AG09309 (cell line): ENCODE measurements at regions not wholly inside any gene's neighbourhood (a gene's known extent, or its start where the extent isn't known, plus 50 kb on each side); places are given as distances from the start of the nearest gene placed in this dataset.
"Not testable (repeated sequence)": the region's sequence is repeated elsewhere in the genome, so short reads cannot be mapped to it uniquely, and the experiment has no call there.

Experiments
- DNase-seq: peaks from one replicate; pipeline ENCODE4 v3.0.0-alpha.2; 2010; ENCODE audit warnings: low read depth
- H3K4me3 ChIP-seq: 2 replicates; pipeline ENCODE4 v1.5.1; 2011; ENCODE audit warnings: mild to moderate bottlenecking, low read depth, low read length, moderate library complexity; ENCODE audit not compliant: control insufficient read depth
- TF ChIP-seq, protein P1 (sequence below): IDR thresholded peaks from 2 replicates; pipeline ENCODE4 v1.5.1; 2011; ENCODE audit warnings: mild to moderate bottlenecking, low read depth, low read length, inconsistent platforms; ENCODE audit not compliant: insufficient read depth, control insufficient read depth; ENCODE audit errors: missing control alignments

DNA sequence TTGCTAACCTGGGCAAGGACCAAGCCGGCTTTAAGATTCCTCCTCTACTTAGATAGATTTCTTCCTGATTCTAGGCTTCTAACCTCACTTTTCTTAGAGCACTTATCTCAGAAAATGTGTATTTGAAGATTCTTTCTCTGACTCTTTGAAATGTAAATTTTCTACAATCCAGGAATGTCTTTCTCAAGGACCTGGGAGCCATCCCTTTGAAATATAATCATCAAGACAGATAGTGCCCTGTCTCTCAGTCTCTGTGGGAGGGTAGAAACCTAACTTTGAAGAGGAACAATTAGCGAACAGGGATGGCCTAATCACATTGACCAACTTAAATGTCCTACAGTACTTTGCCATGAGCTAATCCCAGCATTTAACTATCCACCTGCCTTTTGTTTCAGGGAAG is 1646.0 kb downstream of the PCDH9 start:
- no peak overlapping the region for H3K4me3 ChIP-seq
- no peak for DNase-seq
- TF ChIP-seq, protein P1, sequence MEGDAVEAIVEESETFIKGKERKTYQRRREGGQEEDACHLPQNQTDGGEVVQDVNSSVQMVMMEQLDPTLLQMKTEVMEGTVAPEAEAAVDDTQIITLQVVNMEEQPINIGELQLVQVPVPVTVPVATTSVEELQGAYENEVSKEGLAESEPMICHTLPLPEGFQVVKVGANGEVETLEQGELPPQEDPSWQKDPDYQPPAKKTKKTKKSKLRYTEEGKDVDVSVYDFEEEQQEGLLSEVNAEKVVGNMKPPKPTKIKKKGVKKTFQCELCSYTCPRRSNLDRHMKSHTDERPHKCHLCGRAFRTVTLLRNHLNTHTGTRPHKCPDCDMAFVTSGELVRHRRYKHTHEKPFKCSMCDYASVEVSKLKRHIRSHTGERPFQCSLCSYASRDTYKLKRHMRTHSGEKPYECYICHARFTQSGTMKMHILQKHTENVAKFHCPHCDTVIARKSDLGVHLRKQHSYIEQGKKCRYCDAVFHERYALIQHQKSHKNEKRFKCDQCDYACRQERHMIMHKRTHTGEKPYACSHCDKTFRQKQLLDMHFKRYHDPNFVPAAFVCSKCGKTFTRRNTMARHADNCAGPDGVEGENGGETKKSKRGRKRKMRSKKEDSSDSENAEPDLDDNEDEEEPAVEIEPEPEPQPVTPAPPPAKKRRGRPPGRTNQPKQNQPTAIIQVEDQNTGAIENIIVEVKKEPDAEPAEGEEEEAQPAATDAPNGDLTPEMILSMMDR = no peak

DNA sequence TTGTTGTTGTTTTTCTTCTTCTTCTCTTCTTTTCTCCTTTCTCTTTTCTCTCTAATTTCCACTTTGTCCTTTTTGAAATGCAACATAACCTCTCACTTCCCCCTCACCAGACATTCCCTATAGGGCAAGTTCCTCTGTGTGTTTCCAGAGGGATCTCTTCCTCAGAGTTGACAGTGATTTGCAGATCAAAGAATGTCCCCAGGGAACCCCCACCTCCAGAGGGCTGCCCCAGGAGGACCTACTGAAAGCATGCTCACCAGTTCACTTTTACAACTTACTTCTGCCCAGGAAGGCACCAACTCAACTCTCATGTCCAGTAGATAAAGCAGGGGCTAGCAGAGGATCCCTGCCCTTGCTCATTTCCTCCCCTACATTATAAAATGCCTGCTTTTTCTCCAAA is 1648.0 kb downstream of the PCDH9 start:
- TF ChIP-seq, protein P1 = no peak
- no peak overlapping the region for H3K4me3 ChIP-seq
- no peak for DNase-seq

DNA sequence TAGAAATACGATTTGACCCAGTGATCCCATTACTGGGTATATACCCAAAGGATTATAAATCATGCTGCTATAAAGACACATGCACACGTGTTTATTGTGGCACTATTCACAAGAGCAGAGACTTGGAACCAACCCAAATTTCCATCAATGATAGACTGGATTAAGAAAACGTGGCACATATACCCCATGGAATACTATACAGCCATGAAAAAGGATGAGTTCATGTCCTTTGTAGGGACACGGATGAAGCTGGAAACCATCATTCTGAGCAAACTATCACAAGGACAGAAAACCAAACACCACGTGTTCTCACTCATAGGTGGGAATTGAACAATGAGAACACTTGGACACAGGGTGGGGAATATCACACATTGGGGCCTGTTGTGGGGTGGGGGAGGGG is 1665.6 kb downstream of the PCDH9 start:
- not testable (repeated sequence) for DNase-seq, H3K4me3 ChIP-seq

DNA sequence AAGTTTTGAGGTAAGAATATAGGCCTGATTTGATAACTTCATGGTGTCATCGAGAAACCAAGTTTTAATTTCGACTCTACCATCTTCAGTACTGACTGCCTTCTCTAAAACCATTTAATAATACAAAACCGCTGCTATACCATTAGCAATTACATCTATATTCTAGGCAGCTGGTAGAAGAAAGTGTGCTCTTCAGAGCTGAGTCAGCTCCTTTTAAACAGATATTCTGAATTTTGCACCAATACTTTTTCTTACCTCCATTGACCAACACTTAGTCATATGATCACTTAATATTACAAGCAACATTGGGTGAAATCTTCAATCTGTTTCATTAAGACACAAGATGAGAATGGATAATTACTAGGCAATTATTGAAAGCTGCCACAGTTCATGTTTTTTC is 1667.8 kb downstream of the PCDH9 start:
- no peak for DNase-seq
- H3K4me3 ChIP-seq = no peak overlapping the region
- TF ChIP-seq, protein P1 = no peak

DNA sequence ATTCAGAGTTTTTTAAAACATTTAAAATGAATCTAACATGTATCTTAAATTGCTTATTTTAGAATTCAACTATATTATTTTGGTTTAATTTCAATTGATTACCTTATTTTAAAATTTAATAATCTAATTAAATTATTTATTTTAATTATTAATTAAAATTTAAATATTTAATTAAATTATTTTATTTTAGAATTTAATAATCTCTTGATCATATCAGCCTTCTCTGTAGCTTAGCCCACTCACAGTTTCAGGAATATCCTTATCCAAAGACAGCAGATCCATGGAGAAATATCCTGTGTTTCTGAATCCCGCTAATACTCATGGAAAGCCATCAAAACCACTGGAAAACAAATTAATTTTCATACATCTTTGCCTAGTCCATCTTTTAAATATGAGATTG is 1669.2 kb downstream of the PCDH9 start:
- no peak for DNase-seq
- H3K4me3 ChIP-seq = no peak overlapping the region
- TF ChIP-seq, protein P1 = no peak

DNA sequence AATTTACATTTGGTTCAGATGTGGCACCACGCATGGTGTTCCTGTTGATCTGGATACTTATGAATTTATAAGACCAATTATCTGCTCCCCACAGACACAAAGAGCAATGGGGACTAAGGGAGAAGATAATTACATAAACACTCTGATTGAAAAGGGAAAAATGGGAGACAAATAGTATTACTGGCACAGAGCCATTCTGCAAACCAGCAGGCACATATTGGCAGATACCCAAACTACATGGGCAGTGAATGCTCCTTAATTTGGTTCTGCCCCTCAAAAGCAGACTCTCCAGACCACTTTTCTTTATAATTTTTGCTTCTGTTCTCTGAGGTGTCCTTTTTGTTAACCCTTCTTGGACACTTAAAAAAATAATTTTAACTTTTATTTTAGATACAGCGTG is 1674.2 kb downstream of the PCDH9 start:
- TF ChIP-seq, protein P1 = no peak
- DNase-seq = no peak
- no peak overlapping the region for H3K4me3 ChIP-seq

DNA sequence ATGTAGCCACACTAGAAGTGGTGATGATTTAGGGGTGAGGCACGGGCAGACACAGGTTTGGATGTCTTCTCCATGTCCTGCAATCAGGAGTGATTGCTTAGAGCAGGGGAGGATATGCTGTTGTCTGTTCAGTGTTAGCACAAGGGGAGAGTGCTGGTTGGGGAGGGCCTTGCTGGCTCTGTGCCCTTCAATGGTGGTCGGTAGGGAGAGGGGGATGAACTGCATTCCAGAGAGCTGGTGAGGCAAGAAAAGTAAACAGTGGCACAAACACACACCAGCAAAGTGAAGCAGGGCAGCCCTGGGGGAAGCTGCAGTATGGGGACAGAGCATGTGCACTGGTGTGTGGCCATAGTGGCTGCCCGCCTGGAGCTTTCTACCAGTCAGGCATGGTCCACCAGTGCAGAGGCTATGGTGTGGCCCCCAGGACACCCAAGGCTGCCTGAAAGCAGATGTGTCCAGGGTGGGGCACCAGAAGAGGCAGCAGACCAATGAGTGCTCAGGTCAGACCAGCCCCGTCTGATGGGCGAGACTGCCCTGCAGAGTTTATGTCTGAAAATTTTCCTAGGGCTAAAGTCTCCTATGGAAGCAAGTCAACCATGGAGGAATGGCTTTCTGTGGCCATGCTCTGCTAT is 1676.9 kb downstream of the PCDH9 start:
- no peak for DNase-seq
- H3K4me3 ChIP-seq = no peak overlapping the region
- TF ChIP-seq, protein P1 = no peak
